HL-60 (cell line): ENCODE measurements at regions not wholly inside any gene's neighbourhood (a gene's known extent, or its start where the extent isn't known, plus 50 kb on each side); places are given as distances from the start of the nearest gene placed in this dataset.

ENCODE experiments used
- CTCF ChIP-seq: IDR thresholded peaks from one replicate; pipeline ENCODE4 v1.5.1; 2011; ENCODE audit warnings: low read length, control low read depth, inconsistent platforms; ENCODE audit not compliant: insufficient read depth
- GABPA ChIP-seq: IDR thresholded peaks from 2 replicates; pipeline ENCODE4 v1.6.1; 2012; ENCODE audit warnings: low read depth
- POLR2AphosphoS5 ChIP-seq: IDR thresholded peaks from 2 replicates; pipeline ENCODE4 v1.6.1; 2012; ENCODE audit warnings: low read depth
- REST ChIP-seq: IDR thresholded peaks from 2 replicates; pipeline ENCODE4 v1.6.1; 2012; ENCODE audit warnings: low read depth; ENCODE audit not compliant: insufficient replicate concordance
- SPI1 ChIP-seq: IDR thresholded peaks from 2 replicates; pipeline ENCODE4 v1.6.1; 2012; ENCODE audit warnings: low read depth, mild to moderate bottlenecking, borderline replicate concordance

- TF ChIP-seq CTCF (no peak), GABPA (no peak), REST (no peak), POLR2AphosphoS5 (no peak), SPI1 (no peak)
Observed at GRCh38 chr3:5301651-5302297, 114.3 kb downstream of the EDEM1 start.
